Uterus (tissue), 2 donors: ENCODE measurements at regions not wholly inside any gene's neighbourhood (a gene's known extent, or its start where the extent isn't known, plus 50 kb on each side); places are given as distances from the start of the nearest gene placed in this dataset.

Experiments used
- CTCF ChIP-seq, 4 experiments: fragments of 200-600 bp in 2 of 4; fragments of 450-650 bp in 2 of 4; sonication (generic) in 2 of 4; IDR thresholded peaks; one replicate each; pipeline ENCODE4 v1.5.1; 2016 to 2019; ENCODE audit warnings: antibody characterized with exemption in 4 of 4, mild to moderate bottlenecking in 2 of 4, moderate library complexity in 1 of 4
- POLR2A ChIP-seq, 2 donors: fragments of 450-650 bp; IDR thresholded peaks; one replicate each; pipeline ENCODE4 v1.6.1; 2016; ENCODE audit warnings: antibody characterized with exemption in 2 of 2, mild to moderate bottlenecking in 1 of 2, moderate library complexity in 1 of 2

GRCh38 chr6:163766936-163767335 lies 352.4 kb downstream of the QKI start:
- TF ChIP-seq CTCF (IDR thresholded peaks at IDR 0.05) (no peak), POLR2A (IDR thresholded peaks at IDR 0.05) (no peak)
